ENCODE measurements at regions not wholly inside any gene's neighbourhood (a gene's known extent, or its start where the extent isn't known, plus 50 kb on each side); places are given as distances from the start of the nearest gene placed in this dataset.

DNA sequence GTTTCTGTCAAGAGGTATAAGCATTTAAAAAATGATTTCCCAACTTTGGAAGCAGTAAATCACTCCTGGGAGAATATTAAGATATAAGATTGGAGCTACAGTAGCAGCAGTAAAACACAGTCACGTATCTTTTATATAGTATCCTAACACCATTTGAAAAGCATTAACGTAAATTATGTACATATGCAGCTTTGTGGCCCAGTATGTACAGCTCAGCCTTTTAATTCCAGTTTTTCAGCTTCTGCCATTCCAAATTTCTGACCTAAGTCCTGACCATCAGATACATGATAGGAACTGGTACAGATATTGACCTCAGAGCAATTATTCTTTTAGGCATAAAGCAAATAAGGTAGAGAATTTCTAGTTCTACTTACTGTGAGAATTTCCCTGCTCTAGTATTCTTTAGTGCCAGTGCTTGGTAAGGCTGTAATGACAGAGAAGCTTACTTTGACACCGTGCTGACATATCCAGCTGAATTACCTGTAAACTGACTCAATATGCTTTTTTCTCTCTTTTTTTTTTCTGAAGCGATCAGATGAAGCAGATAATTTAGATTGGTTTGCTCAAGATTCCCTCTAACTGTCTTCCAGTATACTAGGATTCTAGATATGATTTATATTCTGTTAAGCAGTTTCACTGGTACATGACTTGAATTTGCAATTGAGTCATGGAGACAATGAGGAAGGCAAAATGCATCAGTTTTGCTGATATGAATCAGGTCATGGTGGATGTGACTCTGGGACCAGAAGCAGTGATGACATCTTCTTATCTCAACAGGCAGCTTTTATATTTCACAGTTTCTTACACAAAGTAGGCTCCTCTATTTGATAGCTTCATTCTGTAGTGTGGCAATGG lies 703.6 kb downstream of the SLITRK6 start:
- no peak for DNase-seq (ENCODE audit: low read depth in 2 of 2)

DNA sequence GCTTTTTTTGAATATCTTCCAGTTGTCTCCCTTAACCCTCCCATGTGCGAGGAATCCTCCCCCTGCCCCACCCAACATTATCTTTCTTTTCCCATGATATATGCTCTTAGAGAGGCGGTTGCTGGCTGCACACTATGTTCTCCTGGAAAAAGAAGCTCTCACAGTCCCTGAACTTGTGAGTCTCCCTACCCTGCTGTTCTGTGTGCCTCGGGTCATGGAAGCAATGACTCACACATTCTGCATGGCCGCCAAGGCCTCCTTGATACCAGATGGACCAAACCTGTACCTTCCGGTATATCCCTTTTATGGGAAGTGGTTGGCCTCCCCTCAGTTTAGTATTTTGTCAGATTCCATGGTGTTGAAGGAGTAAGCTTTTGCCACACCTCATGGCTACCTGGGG lies 705.4 kb downstream of the SLITRK6 start:
- no peak for DNase-seq (ENCODE audit: low read depth in 2 of 2)

- DNase-seq (ENCODE audit: low read depth in 2 of 2) = no peak
Observed at GRCh38 chr13:85091631-85092234, 707.5 kb downstream of the SLITRK6 start.

GRCh38 chr13:85089186-85089585 lies 710.0 kb downstream of the SLITRK6 start:
- DNase-seq (ENCODE audit: low read depth in 2 of 2) = no peak

DNA sequence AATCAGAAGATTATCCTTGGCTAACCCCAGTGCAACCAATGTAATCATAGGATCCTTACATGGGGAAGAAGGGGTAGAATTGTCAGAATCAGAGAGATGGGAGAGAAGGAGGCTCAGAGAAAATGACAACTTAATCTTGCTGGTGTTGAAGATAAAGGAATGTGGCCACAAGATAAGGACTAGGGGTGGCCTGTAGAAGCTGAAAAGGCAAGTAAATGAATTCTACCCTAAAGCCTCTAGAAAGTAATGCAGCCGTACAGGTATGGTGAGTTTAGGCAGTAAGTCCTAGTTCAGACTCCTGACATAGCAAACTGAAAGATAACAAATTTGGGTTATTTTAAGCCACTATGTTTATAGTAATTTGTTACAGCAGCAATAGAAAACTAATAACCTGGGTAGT lies 718.5 kb downstream of the SLITRK6 start:
- DNase-seq (ENCODE audit: low read depth in 2 of 2) = no peak

GRCh38 chr13:85076343-85076742 lies 722.9 kb downstream of the SLITRK6 start:
- no peak for DNase-seq (ENCODE audit: low read depth in 2 of 2)

- no peak for DNase-seq (ENCODE audit: low read depth in 2 of 2)
Observed at GRCh38 chr13:85074543-85075313, 724.5 kb downstream of the SLITRK6 start.

DNA sequence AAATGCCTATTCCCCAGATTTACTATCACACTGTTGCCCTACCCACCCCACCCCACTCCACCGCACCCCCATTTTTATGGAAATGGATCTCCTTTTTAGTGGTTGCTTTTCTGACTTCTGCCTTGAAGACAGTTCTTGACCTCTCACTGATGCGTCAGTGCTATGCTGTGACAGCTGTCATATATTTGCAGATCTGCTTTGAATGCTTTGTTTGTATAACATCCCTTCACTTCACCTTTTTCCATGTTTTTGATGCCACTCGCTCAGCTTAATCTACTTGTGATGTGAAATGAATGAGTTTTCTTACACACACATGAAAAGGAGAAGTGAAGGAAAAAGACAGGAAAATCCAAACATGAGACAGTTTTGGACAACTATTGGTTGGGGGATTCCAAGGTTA lies 731.0 kb downstream of the SLITRK6 start:
- DNase-seq (ENCODE audit: low read depth in 2 of 2) = no peak

DNA sequence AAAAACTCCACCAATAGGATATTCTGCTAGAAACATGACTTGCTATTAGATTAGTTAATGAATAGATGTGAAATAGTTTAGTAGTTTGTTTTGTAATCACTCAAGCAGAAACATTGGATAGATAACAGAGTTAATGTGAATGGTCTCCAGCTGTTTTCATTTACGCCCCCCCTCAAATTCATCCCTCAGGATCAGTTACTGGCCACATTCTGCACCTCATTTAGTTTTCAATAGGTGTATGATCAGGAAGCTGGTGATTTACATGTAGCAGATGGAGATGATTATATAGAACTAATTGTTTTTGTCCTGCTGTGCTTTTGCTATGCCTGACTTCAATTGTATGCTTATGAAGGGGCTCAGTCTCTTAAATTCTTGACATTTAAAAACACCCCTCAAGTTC lies 759.0 kb downstream of the SLITRK6 start:
- DNase-seq (ENCODE audit: low read depth in 2 of 2) = no peak

GRCh38 chr13:85031771-85032170 lies 767.4 kb downstream of the SLITRK6 start:
- no peak for DNase-seq (ENCODE audit: low read depth in 2 of 2)

DNA sequence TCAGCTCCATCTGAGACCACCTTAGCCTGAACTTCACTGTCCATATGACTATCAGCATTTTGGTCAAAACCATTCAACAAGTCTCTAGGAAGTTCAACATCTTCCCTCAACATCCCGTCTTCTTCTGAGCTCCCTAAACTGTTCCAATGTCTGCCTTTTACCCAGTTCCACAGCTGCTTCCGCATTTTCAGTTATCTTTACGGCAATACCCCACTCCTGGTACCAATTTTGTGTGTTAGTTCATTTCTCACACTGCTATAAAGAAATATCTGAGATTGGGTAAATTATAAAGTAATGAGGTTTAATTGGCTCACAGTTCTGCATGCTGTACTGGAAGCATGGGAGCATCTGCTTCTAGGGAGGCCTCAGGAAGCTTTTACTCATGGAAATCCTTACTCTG lies 771.2 kb downstream of the SLITRK6 start:
- no peak for DNase-seq (ENCODE audit: low read depth in 2 of 2)

DNA sequence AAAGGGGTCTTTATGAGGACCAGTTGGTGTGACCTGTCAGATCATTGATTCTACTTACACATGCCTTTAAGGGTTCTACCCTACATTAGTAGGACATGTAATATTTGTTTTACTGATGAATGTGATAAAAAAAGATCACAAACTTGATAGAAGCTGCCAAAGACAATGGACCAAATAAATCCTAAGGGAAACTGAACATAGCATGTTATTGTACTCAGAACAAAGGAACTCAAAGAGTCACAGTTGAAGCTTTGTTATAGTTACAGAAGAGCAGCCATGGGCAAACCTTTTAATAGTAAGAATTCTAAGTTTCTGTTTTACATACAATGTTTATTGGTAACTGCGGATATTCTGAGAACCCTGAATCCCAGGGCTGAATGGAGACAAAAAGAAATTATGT lies 780.1 kb downstream of the SLITRK6 start:
- DNase-seq (ENCODE audit: low read depth in 2 of 2) = no peak

DNA sequence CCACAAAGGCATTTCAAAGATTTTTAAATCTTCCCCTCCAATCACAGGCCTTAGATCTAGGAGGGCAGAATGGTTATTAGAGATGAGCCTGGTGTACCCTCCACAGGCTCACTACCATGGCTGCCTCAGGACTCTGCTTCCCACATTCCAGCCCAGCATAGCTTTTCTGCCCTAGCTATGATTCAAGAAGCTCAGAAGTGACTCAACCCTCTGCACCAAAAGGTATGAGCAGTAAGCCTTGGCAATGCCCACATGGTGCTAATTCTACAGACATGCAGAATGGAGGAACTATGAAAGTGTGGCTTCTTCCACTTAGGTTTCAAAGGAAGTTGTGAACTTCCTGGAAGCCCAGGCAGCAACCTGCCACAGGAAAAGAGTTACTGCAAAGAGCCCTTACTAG lies 786.2 kb downstream of the SLITRK6 start:
- DNase-seq (ENCODE audit: low read depth in 2 of 2) = no peak

DNA sequence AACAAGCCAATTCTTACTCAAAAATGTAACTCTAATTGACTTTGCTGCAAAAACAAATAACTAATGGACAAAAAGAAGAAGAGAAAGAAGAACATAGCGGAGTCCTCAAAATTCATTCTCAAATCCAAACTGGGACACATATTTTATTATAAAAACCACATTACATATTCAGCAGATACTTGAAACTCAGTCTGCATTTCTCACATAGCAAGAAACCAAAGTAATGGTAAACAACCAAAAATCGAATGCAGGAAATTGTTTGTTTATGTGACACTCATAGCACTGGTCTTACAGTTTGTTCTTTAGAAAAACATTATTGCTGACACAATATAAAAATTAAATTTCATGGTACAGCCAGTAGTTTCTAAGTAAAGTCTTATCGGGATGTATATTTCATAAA lies 789.8 kb downstream of the SLITRK6 start:
- no peak for DNase-seq (ENCODE audit: low read depth in 2 of 2)

DNA sequence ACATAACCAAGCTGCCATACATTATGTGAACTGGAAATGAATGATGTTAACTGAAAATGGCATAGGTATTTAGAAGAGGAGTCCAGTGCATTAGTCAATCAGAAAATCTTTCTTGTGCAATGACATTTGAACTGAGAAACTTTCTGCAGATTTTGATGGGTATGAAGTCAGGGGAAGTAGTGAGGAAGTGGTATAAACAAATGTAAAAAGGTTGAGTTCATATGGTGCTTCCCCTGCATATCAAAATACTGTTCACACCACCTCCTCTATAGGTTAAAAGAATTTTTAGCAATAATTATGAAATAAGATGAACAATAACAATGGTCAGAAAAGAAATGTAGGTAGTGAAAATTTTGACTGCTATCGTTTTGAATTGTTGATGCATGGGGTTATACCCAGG lies 800.0 kb downstream of the SLITRK6 start:
- DNase-seq (ENCODE audit: low read depth in 2 of 2) = no peak

GRCh38 chr13:84998681-84999080 lies 800.5 kb downstream of the SLITRK6 start:
- no peak for DNase-seq (ENCODE audit: low read depth in 2 of 2)

GRCh38 chr13:84997858-84998257 lies 801.4 kb downstream of the SLITRK6 start:
- DNase-seq (ENCODE audit: low read depth in 2 of 2) = no peak

DNA sequence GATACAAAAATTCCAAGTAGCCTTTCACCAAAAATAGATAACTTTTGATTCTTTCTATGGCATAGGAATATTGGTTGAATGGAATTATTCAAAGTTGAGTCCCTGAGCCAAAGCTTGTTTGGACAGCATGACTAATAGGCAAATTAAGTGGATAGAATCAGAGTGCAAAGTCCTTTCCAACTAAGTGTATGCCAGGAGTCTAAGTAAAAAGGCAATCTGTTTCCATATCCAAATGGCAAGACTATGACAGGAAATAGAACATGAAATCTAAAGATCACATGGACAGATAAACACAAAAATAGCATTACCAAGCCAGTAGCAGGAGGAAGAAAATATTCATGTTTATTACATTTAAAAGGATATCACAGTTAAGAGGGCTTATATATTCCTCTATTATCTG lies 804.6 kb downstream of the SLITRK6 start:
- DNase-seq (ENCODE audit: low read depth in 2 of 2) = no peak

- no peak for DNase-seq (ENCODE audit: low read depth in 2 of 2)
Observed at GRCh38 chr13:84985860-84986259, 813.4 kb downstream of the SLITRK6 start.

DNA sequence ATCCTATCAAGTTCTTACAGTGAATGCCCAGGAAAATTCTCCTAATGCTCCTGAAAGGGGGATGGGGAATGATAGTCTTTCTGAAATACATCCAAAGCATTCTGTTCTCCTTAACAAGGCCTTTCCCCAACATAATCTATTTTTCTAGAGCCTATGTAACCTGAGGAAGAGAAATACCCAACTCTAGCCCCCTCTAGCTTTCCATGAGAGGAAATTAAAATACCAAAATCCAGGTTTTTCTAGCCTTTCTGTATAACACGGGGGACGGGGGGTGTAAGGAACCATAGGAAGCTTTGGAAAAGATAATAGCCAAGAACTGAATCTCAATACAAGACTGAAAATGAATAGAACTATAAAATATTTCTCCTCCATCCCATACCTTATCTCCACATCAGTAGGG lies 815.9 kb downstream of the SLITRK6 start:
- no peak for DNase-seq (ENCODE audit: low read depth in 2 of 2)

DNA sequence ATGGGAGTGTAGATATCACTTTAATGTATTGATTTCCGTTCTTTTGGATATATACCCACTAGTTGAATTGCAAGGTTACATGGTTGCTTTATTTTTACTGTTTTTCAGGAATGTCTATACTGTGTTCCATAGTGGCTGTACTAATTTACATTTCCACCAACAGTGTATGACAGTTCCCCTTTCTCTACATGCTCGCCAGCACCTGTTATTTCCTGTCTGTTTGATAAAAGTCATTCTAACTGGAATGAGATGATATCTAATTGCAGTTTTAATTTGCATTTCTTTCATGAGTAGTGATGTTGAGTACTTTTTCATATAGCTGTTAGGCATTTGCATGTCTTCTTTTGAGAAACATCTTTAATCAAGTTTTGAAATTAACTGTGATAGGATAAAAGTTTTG lies 818.6 kb downstream of the SLITRK6 start:
- no peak for DNase-seq (ENCODE audit: low read depth in 2 of 2)

GRCh38 chr13:84978851-84979250 lies 820.4 kb downstream of the SLITRK6 start:
- no peak for DNase-seq (ENCODE audit: low read depth in 2 of 2)

DNA sequence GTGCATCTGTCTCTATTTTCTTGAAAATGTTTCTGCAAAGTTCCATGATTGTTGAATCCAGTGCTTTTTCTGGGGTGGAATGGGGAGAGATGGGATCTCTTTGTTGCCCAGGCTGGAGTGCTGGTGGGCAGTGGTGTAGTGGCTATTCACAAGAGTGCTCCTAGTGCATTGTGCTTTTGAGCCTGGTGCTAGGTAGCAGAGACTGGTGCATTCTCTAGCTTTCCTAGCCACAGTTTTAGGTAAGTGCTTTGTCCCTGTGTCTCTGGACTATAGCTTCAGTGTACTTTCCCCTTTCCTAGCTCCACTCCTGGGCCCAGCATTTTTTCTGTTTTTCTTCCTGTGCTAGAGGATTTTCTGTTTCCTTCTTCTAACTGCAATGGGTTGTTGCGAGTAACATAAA lies 825.6 kb downstream of the SLITRK6 start:
- no peak for DNase-seq (ENCODE audit: low read depth in 2 of 2)
